ENCODE measurements at regions not wholly inside any gene's neighbourhood (a gene's known extent, or its start where the extent isn't known, plus 50 kb on each side); places are given as distances from the start of the nearest gene placed in this dataset.
A peak's percentile ranks its signal among the peaks of the same experiment; 100 is the strongest.

DNA sequence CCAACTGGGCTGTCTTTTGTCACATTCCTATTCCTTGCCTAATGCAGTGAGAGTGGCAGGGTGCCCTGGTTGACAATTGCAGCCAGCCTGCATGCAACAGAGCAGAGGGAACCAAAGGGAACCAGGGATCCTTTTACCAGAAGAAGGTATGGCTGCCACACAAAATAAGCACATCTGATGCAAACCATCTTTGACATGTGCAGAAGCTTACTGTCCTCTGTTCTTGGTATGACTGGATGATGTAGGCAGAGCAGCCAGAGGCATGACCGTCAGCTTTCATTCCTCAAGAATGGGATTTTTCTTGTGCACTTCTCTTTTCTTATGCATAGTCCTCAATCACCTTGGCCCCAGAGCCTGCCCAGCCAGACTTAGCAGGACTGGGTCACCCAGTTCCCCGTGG lies 116.1 kb downstream of the UQCRFS1 start:
- no peak for DNase-seq (ENCODE audit: low spot score)

DNA sequence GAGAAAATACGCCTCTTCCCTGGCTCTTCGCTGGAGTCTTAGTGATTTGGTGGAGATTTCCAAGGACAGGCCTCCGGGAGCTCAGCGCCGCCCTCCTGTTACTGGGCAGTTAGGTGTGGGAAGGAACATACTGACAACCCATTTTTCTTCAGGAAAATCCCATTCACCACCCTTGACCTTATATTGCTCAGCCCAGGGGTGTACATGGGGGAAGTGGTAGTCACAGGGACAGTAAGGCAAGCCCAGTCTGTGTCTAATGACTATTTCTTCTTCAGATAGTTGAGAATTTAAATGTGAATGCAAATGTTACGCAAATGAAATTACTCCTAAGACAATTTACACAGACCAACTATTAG lies 119.4 kb downstream of the UQCRFS1 start:
- DNase-seq (ENCODE audit: low spot score) = no peak

DNA sequence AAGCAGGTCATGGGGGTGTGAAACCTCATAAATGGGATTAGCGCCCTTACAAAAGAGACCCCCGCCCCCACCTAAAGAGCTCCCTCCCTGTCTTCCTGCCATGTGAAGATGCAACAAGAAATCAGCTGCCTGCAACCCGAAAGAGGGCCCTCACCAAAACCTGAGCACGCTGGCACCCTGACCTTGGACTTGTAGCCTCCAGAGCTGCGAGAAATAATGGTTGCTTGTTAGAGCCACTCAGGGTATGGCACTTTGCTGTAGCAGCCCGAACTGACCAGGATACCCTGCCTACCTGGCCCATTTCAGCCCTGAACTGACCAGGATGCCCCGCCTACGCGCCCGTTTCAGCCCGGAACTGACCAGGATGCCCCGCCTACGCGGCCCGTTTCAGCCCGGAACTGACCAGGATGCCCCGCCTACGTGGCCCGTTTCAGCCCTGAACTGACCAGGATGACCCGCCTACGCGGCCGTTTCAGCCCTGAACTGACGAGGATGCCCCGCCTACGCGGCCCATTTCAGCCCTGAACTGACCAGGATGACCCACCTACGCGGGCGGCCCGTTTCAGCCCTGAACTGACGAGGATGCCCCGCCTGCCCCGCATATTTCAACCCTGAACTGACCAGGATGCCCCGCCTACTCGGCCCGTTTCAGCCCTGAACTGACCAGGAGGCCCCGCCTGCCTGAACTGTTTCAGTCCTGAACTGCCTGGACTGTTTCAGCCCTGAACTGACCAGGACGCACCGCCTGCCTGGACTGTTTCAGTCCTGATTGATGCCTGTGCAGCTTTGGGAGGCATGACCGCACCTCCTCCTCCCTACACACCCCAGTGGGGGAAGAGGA lies 120.0 kb downstream of the UQCRFS1 start:
- no peak for DNase-seq (ENCODE audit: low spot score)

DNA sequence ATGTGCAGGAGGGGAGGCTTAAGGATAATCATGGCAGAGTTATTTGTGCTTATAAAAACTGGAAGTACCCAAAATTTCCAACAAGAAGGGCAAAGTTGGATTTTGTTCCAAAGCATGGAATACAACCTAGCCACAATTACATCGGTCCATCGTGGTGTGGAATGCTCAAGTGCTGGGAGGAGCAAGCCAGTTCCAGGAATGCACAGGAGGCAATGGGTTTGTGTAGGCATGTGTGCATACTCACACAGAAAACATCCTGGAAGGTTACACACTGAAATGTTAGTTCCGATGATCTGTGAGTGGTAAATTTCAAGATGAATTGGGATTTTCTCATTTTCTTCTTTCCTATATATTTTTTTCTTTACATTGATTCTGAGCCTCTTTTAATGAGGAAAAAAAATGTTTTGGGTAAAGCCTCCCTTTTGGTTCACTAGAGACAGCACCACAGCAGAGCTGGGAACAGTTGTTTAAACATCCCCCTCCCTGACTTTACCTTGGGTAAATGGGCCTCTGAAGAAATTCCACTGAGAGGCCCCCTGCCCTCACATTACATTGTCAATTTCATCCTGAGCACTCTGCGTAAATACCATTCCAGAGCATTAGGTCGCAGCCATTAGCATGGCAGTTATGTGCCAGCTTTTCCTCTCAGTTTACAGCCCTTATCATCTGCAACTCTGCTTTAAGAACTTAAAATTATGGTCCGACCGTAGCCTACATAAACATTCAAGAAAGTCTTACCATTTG lies 122.0 kb downstream of the UQCRFS1 start:
- no peak for DNase-seq (ENCODE audit: low spot score)

DNA sequence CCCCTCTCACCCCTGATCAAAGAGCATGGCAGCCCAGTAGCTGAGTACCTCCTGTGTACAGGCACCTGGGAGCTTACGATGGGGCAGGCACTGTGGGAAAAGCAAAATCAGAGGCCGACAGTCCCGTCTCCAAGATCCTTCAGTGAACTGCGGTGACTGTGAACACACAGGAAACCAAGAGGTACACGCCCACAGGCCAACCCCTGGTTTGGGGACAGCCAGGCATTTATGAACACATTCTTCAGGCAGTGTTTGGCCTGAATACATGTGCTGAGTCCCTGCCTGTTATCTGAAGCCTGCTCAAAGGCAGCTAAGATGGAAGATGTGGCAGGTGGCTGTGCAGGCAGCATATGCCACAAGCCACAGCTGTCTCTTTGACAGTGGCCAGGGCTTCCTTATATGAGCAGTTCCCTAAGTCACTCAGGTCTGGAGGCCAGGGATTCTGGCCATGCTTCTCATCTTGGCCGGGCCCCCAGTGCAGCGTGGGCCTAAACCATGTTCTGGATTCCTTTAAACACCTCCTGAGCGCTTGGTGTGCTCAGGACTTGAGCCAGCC lies 123.6 kb downstream of the UQCRFS1 start:
- no peak for DNase-seq (ENCODE audit: low spot score)

DNA sequence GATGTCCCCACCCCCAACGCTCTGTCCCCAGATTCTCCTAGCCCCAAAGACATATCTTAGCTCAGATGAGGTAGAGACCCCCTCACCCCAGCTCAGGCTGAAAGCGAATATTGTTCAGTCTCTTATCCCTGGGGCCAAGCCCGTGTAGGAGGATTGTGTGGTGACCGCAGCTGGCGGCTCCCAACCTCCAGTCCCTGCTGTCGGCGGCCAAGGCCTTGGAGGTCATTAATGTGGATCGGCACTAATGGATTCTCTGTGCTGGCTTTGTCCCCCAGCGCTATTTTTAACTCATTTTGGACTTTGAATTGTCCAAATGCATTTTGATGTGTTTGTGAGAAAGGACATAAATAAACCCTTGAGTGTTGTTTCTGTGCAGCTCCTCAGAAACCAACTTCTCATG lies 124.2 kb downstream of the UQCRFS1 start:
- no peak for DNase-seq (ENCODE audit: low spot score)

DNA sequence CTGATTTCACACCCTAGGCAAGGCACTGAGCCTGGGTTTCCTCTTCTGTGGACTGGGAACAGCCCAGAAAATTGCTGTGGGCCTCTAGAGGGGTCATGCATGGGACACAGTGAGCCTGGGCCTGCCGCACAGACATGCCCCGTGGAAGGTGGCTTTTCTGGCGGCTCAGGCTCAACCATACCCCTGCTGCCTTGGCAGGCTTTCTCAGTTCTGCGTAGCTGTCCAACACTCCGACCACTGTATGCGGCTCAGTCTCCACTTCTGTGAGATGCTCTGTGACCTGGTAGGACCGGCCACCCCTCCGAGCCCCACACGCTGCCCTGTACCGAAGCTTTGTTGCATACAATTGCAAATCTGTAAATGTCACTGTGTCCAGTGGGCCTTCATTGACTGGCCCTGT lies 126.3 kb downstream of the UQCRFS1 start:
- no peak for DNase-seq (ENCODE audit: low spot score)

DNA sequence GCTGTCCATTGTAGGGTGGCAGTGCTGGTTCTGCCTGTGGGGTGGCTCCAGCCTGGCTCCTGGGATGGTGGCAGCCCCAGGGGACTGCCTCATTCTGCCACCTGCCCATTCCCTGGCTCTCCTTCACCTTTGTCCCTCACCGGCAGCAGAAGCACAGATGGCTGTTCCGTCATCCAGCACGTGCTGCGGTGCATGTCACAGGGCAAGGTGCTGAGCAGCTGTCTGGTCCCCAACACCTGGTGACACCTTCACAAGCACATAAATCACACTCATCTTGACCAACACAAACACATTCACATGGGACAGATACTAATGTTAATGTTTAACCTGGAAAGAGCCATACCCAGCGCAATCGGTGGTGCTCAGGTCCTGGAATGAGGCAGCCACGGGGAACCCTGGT lies 126.8 kb downstream of the UQCRFS1 start:
- peak; percentile 4 for DNase-seq (ENCODE audit: low spot score)

DNA sequence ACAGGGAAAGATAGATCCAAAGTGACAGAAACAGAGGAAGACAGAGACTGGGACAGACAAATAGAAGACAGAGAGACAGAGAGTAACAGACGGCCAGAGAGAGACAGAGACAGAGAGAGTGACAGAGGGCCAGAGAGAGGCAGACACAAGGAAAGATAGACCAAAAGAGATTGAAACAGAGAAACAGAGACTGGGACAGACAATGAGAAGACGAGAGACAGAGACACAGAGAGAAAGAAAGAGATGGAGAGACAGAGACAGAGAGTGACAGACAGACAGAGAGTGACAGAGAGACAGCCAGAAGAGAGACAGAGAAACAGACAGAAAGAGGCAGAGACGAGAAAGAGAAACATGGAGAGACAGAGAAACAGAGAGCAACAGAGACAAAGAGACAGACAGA lies 127.3 kb downstream of the UQCRFS1 start:
- DNase-seq (ENCODE audit: low spot score) = no peak

DNA sequence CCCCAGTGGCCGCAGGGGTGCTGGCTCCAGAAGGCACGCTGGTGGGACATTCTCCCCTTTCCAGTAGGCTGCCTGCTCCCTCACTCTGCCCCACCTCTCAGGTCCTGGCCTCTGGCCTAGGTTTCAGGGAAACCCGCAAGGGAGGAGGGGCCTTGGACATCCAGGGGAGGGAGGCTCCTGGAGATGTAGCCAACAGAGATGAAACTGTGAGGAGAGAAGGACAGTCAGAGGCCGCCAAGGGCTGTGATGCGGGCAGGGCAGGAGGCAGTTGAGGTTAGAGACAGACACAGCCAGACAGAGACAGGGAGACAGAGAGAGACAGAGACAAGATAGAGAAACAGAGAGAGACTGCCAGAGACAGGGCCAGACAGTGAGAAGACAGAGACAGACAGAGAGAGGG lies 127.7 kb downstream of the UQCRFS1 start:
- no peak for DNase-seq (ENCODE audit: low spot score)

DNA sequence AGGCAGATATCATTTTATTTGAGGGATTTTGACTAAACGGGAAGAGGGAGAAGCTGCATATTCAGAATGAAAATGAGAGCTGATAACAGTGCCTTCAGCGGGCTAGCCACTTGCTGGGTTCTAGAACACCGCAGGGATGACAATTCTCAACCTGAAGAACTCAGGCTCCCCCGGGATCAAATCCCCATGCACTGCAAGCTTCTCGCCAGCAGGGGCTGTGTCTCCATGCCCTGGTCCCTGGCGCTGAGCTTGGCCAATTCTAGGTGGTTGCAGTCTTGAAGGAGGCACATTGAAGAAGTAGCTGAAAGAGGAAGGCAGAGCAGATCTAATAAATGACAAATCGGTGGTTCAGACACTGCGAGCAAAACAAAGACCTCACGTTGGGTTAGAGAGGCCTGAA lies 128.7 kb downstream of the UQCRFS1 start:
- peak; percentile 55 for DNase-seq (ENCODE audit: low spot score)

DNA sequence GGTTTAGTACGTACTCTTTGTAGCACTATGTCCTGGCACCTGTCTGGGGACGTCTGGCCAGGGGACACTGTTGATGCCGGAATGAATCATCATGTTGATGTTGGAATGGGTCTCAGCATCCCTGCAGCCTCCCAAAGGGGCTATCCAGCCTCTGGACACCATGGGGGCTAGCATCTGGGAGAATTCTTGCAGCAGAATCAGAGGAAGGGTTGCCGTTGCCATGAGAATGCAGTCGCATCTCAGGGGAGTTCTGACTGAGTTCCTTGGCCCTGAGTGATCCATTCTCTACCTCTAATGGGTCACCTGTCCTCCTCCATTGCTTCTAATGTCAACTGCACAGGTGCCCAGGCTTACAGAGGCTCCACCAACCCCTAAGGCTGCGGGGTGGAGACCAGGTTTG lies 129.1 kb downstream of the UQCRFS1 start:
- DNase-seq (ENCODE audit: low spot score) = no peak

DNA sequence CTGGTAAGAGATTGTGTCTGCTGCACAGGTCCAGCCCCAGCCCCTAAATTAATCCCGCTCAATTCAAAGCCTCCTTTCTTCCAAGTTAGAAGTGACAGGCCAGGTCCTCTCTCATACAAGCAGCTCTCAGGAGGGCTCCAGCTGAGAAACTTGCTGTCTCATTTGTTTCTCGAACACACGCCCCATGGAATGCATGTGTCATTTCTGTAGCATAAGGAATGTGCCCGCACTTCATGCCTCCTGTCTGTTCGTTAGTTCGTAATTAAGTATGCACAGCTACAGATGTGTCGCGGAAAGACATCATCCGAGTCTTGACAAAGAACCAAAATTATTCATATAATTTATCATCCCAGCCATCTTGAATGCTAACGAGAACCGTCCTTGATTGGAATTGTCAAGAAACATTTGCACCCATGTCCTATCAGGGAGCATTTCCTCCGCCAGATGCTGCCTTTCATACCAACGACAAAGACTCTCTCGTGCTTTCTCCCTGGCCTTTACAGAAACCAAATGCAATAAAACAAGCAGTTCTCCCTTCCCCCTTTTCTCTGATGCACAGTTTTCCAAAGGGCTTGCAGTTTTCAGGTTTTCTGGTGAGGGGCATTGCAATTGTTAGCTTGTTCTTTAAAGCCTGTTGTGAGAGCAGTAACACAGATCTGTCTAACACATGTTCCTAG lies 133.5 kb downstream of the UQCRFS1 start:
- no peak for DNase-seq (ENCODE audit: low spot score)

DNA sequence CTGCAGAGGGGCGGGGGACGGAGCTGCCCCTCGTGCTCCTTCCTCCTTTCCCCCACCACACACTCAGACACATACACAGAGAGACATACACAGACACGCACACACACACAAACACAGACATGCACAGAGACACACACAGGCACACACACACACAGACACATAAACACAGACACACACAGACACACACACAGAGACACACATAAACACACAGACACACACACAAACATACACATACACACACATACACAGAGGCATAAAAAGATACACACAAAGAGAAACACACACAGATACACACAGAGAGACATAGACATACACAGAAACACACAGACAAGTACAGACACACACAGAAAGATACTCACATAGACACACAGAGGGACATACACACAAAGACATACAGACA lies 136.0 kb downstream of the UQCRFS1 start:
- DNase-seq (ENCODE audit: low spot score) = no peak

DNA sequence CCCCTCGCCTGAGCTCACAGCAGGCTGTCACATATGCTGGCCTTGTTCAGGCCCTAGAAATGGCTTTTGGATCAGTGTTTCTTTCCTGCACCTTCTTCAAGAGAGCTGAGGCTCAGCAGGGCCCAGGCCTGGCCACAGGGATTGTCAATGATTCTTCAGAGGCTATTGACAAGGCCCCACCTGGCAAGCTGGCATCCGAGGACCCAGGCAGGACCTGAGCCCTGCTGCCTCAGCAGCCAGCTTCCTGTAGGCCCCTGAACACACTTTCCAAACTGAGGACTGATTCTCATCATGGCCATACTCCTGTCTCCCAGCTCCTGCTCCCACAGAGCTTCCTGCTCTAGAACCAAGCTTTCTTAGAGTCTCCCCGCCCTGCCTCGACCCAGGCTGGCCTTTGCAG lies 136.8 kb downstream of the UQCRFS1 start:
- no peak for DNase-seq (ENCODE audit: low spot score)

DNA sequence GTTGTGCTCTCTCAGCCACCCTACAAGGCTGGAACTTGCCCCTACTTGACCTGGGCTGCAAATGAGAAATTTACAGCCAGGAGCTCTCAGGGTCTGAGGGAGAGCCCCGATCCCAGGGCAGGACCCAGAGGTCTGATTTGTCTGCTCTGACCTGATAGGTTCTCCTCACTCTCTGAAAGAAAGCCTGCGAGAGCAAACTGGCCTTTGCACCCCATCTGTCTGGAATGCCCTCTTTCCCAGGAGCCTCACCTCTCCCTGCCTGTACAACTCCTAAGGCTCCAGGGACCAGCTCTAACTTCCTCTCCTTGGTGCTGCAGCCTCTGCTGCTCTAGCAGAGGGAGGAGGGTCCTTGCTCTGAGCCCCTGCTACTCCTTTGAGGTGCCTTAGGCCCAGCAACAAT lies 137.8 kb downstream of the UQCRFS1 start:
- no peak for DNase-seq (ENCODE audit: low spot score)

DNA sequence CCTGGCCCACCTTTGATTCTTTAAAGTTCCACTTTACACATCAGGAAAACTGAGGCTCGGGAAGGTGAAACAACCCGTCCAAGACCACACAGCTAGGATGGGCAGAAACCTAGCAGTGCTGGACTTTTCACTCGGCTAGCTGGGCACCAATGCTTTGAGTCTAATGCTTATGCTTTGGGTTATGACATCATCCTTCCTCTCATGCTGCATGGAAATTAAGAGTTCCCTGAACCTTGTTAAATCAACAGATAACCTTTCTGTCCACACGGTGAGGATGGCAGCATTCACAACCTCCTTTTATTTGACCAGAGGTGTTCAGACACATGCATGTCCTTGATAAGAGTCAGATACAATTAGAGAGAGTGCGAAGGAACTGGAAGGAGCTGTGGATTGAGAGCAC lies 138.4 kb downstream of the UQCRFS1 start:
- no peak for DNase-seq (ENCODE audit: low spot score)

DNA sequence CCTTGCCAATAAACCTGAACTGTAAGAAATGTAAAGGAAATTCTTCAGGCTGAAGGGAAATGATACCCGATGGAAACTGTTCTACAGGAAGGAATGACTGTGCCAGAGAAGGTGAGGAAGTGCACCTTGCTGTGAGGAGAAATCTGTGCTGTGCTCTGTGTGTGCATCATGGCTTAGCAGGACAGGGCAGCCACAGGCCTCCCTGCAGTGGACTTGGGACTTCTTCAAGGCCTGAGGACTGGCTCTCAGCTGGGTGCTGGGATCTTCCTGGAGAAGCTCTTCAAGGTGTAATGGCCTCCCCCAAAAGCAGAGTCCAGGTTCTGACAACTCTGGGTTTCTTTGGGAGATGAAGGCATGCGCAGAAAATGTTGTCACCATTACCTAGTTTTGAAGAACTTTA lies 145.1 kb downstream of the UQCRFS1 start:
- no peak for DNase-seq (ENCODE audit: low spot score)

DNA sequence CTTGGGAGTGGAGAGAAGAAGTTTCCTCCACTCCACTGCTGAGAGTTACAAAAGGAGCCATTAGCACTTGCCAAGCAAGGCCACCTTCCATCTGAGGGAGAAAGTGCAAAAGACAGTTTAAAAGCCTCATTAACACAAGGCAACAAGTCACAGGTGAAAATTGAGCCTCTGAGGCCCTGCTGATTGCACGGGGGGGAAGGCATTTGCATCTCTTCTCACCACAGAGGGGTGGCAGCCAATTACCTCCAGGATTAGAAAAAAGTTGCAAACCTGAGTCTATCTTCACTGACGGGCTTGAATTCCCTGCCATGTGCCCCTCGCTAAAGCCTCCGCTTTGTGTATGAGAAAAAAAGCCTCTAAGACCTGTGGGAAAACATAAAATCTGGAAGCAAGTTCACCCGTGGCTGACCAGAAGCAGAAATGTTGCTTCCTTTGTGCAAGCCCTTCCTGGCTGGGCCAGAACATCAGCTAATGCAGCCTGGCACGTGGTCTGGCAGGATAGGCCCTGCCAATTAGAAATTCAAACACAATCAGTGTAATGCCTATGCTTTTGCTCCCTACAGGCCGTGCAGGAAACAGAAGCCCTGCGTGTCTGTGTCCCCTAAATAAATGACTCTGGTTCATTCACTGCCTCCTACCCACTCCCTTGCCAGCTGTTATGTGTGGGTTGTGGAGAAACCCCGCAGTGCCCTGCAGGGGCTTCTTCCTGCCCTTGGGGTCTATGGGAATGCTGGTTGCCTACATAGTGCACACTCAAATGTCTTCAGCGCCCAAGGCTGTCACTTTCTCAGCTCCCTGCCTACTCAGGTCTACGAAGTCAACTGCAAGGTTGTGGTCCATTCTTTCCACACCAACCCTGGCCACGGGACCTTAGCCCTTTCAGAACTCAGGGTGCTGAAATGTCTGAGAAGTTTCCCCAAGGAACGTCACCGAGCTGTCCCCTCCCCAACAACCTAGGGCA lies 150.2 kb downstream of the UQCRFS1 start:
- DNase-seq (ENCODE audit: low spot score) = no peak

DNA sequence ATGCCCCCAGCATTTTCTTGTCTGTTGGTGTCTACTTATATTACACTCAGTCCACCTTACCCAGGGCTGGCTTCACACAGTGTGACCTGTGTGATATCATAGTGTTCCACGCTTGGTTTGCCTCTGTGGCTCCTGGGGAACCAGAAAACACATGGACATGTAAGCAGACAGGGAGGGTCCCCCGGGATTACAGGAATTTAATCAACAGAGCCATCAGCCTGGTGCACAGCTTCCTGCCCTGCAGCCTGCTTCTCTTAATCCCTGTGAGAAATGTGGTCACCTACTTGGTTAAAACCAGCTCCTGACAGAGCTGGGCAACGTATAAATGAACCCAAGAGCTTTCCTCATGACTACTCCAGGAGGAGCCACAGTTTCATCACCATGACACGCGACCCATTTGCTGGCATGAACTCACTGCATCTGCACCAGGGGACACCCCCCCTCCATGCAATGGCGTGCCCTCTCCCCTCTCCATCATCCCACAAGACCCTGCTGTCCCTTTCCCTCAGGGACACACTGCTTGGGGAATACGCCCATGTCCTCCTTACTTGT lies 152.1 kb downstream of the UQCRFS1 start:
- no peak for DNase-seq (ENCODE audit: low spot score)

DNA sequence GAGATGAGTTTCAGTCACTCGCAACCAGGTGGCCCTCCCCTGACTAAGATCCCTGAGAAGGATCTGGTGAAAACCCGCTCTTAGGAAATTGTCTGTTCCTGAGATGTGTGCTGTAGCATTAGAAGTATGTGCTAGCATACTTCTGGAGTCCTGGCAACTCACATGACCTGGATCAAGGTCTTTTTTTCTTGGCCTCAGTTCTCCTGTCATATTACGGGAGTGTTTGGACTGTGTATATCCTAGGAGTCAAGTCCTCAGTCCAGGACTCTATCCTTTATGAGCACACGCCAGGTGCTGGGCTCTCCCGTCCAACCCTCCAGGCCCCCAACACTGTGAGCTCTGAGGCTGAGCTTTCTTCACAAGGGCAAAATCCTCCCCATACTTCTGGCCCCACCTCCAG lies 156.4 kb downstream of the UQCRFS1 start:
- DNase-seq (ENCODE audit: low spot score) = no peak

Data from HT-29 (cell line).